Naive thymus-derived CD4-positive, alpha-beta T cell (primary cell): ENCODE measurements at regions not wholly inside any gene's neighbourhood (a gene's known extent, or its start where the extent isn't known, plus 50 kb on each side); places are given as distances from the start of the nearest gene placed in this dataset.
"Not testable (repeated sequence)": the region's sequence is repeated elsewhere in the genome, so short reads cannot be mapped to it uniquely, and the experiment has no call there.

Experiments
- ATAC-seq: fragments of 150-1000 bp; cut with Tn5 transposase; 2 replicates; pipeline ENCODE4 v1.10.0; 2021; ENCODE audit warnings: mild to moderate bottlenecking, moderate library complexity
- CTCF ChIA-PET: fragments of 350-600 bp; sonication (Branson Sonifier 250); formaldehyde crosslinking; loops from one replicate; lab custom pipeline; 2021; ENCODE audit warnings: antibody characterized with exemption; lab: Charles Lee
- POLR2A ChIA-PET: fragments of 350-600 bp; sonication (Branson Sonifier 250); formaldehyde crosslinking; loops from one replicate; lab custom pipeline; 2021; ENCODE audit warnings: antibody characterized with exemption, inconsistent platforms; lab: Charles Lee
- DNase-seq, 9 donors: peaks; one replicate each; pipeline versions ENCODE4 v3.0.0 to v3.0.0-alpha.2; 2020 to 2022; ENCODE audit warnings: mixed read lengths in 1 of 9
- H3K27ac ChIP-seq: one replicate; pipeline ENCODE4 v1.7.0; 2013; ENCODE audit warnings: mild to moderate bottlenecking, low read depth, low read length, moderate library complexity
- H3K27me3 ChIP-seq, 2 donors: one replicate each; pipeline ENCODE4 v1.7.0; 2013; ENCODE audit warnings: low read length in 2 of 2, mild to moderate bottlenecking in 2 of 2, moderate library complexity in 2 of 2; ENCODE audit not compliant: control insufficient read depth in 2 of 2, insufficient read depth in 2 of 2
- H3K36me3 ChIP-seq, 3 experiments: 1 replicate in 2 of 3; 2 replicates in 1 of 3; pipeline ENCODE4 v1.7.0; 2013; ENCODE audit warnings: low read length in 3 of 3, mild to moderate bottlenecking in 3 of 3, moderate library complexity in 1 of 3; ENCODE audit not compliant: insufficient read depth in 3 of 3, control insufficient read depth in 2 of 3
- H3K4me1 ChIP-seq, 2 donors: one replicate each; pipeline ENCODE4 v1.7.0; 2013; ENCODE audit warnings: low read length in 2 of 2, mild to moderate bottlenecking in 2 of 2, moderate library complexity in 1 of 2; ENCODE audit not compliant: control insufficient read depth in 2 of 2, insufficient read depth in 2 of 2
- H3K4me3 ChIP-seq: 2 replicates; pipeline ENCODE4 v1.7.0; 2013; ENCODE audit warnings: mild to moderate bottlenecking, low read length
- H3K9me3 ChIP-seq, 3 experiments: 1 replicate in 2 of 3; 2 replicates in 1 of 3; pipeline ENCODE4 v1.7.0; 2013; ENCODE audit warnings: low read length in 3 of 3; ENCODE audit not compliant: control insufficient read depth in 2 of 3
- H3K27ac Mint-ChIP-seq, 9 donors: one replicate each; pipeline ENCODE4 v1.8.0; 2020 to 2022; ENCODE audit warnings: mixed read lengths in 9 of 9, mild to moderate bottlenecking in 8 of 9, moderate library complexity in 5 of 9, inconsistent platforms in 2 of 9
- H3K27me3 Mint-ChIP-seq, 5 donors: one replicate each; pipeline ENCODE4 v1.8.0; 2021 to 2022; ENCODE audit warnings: mixed read lengths in 5 of 5, mild to moderate bottlenecking in 1 of 5
- H3K36me3 Mint-ChIP-seq, 5 donors: one replicate each; pipeline ENCODE4 v1.8.0; 2020 to 2022; ENCODE audit warnings: mixed read lengths in 5 of 5, mild to moderate bottlenecking in 3 of 5, inconsistent platforms in 1 of 5
- H3K4me1 Mint-ChIP-seq, 7 donors: one replicate each; pipeline ENCODE4 v1.8.0; 2020 to 2022; ENCODE audit warnings: mixed read lengths in 7 of 7, mild to moderate bottlenecking in 3 of 7, inconsistent platforms in 1 of 7
- H3K4me3 Mint-ChIP-seq, 10 donors: one replicate each; pipeline ENCODE4 v1.8.0; 2020 to 2022; ENCODE audit warnings: mild to moderate bottlenecking in 10 of 10, mixed read lengths in 10 of 10, moderate library complexity in 6 of 10, inconsistent platforms in 2 of 10
- H3K9me3 Mint-ChIP-seq, 11 donors: one replicate each; pipeline ENCODE4 v1.8.0; 2020 to 2022; ENCODE audit warnings: mixed read lengths in 11 of 11, mild to moderate bottlenecking in 4 of 11, inconsistent platforms in 1 of 11, moderate library complexity in 1 of 11
- intact Hi-C, 2 donors: fragments of 100-400 bp; cut with micrococcal nuclease; formaldehyde crosslinking; loops; one replicate each; pipeline ENCODE4 v1.15.1; 2023

GRCh38 chr7:149633976-149634945, 136.7 kb upstream of the ZNF746 start:
- POLR2A ChIA-PET: no interaction called here
- Histone ChIP-seq H3K36me3 (no peaks in the 10 kb centered on the region), H3K4me1 (no peaks in the 10 kb centered on the region), H3K9me3 (no peaks in the 10 kb centered on the region), H3K27ac (no peak overlapping the region), H3K4me3 (no peak overlapping the region), H3K27me3 (no peaks in the 10 kb centered on the region)
- Mint-ChIP-seq H3K27me3 (peaks cover 4 to 21% (median 9%) of the 10 kb centered on the region in 5 donors), H3K9me3 (no peaks in the 10 kb centered on the region), H3K36me3 (no peaks in the 10 kb centered on the region), H3K27ac (no peak overlapping the region), H3K4me3 (no peak overlapping the region), H3K4me1 (no peaks in the 10 kb centered on the region)
- ATAC-seq (no peak), DNase-seq (no peak)
- CTCF ChIA-PET: no interaction called here
- intact Hi-C loops: no loop called here

DNA sequence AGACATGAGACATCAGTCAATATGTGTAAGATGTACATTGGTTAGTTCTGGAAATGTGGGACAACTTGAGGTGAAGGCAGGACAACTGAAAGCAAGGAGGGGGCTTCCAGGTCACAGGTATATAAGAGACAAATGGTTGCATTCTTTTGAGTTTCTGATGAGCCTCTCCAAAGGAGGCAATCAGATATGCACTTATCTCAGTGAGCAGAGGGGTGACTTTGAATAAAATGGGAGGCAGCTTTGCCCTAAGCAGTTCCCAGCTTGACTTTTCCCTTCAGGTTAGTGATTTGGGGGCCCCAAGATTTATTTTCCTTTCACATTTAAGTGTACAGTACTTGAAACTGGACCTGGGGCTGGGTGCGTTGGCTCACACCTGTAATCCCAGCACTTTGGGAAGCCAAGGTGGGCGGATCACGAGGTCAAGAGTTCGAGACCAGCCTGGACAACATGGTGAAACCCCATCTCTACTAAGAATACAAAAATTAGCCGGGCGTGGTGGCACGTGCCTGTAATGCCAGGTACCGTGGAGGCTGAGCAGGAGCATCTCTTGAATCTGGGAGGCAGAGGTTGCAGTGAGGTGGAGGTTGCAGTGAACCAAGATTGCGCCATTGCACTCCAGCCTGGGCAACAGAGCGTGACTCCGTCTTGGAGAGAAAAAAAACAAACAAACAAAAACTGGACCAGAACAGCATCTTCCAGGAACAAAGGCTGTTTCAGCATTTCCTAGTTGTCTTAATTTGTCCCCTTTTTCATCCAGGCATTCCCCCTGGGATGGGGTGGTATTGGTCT, 130.9 kb upstream of the ZNF746 start:
- POLR2A ChIA-PET: not testable (repeated sequence)

DNA sequence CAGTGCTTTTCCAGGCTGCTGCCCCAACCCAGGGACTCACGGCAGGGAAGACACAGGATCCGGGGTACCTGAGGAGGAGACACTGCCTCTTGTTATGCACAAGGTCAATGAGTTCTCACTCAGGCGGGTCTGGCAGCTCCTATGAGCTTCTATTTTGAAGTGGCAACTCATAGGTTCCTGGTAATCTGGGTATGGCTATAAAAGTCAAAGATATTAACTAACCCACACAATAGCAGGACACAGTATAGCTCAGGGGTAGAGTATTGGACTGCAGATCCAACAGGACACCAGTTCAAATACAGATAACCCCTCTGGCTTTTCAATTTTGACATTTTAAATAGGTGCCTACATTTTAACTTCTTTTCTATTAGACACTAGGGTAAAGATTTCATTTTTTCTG, 130.3 kb upstream of the ZNF746 start:
- no peak overlapping the region for H3K27ac Mint-ChIP-seq
- no peak for DNase-seq
- Histone ChIP-seq H3K27me3 (no peaks in the 10 kb centered on the region), H3K27ac (no peak overlapping the region), H3K4me3 (no peak overlapping the region), H3K9me3 (no peaks in the 10 kb centered on the region), H3K4me1 (peaks cover 9 to 18% of the 10 kb centered on the region in 2 donors), H3K36me3 (no peaks in the 10 kb centered on the region)
- intact Hi-C loops: loop anchor here (5.0 to 10.0 kb wide), 4 partner anchors 316 to 1887 kb away; partner anchors contain the start of genes RHEB (in 1 of the 2) and ZNF425 (in 1 of the 2)
- ChIA-PET POLR2A (no interaction called here), CTCF (interaction anchor here (1.4 kb wide), 1 partner anchor 43 kb away, joined by 4 read pairs; no protein-coding TSS in a partner anchor)
- H3K4me3 Mint-ChIP-seq: no peak overlapping the region
- no peaks in the 10 kb centered on the region for H3K36me3 Mint-ChIP-seq
- ATAC-seq: no peak
- H3K9me3 Mint-ChIP-seq: no peaks in the 10 kb centered on the region
- peaks cover 7 to 21% (median 18%) of the 10 kb centered on the region in 7 donors for H3K4me1 Mint-ChIP-seq
- H3K27me3 Mint-ChIP-seq: peaks cover 0 to 24% (median 4%) of the 10 kb centered on the region in 5 donors

More for the DNA sequence above, 130.9 kb upstream of the ZNF746 start:
- H3K36me3 Mint-ChIP-seq, DNase-seq, H3K9me3 ChIP-seq, H3K4me3 ChIP-seq, H3K4me3 Mint-ChIP-seq, H3K27ac ChIP-seq, ATAC-seq, H3K9me3 Mint-ChIP-seq, H3K27me3 ChIP-seq, H3K27ac Mint-ChIP-seq, H3K36me3 ChIP-seq: not testable (repeated sequence)
- peaks cover 0 to 27% (median 4%) of the 10 kb centered on the region in 5 donors for H3K27me3 Mint-ChIP-seq
- H3K4me1 Mint-ChIP-seq: peaks cover 4 to 14% (median 12%) of the 10 kb centered on the region in 7 donors
- H3K4me1 ChIP-seq: peaks cover 5 to 12% of the 10 kb centered on the region in 2 donors
- CTCF ChIA-PET: interaction anchor here (1.4 kb wide), 1 partner anchor 44 kb away, joined by 4 read pairs; no protein-coding TSS in a partner anchor
- intact Hi-C loops: loop anchor here (5.0 to 10.0 kb wide), 4 partner anchors 316 to 1886 kb away; partner anchors contain the start of genes RHEB (in 1 of the 2) and ZNF425 (in 1 of the 2)

DNA sequence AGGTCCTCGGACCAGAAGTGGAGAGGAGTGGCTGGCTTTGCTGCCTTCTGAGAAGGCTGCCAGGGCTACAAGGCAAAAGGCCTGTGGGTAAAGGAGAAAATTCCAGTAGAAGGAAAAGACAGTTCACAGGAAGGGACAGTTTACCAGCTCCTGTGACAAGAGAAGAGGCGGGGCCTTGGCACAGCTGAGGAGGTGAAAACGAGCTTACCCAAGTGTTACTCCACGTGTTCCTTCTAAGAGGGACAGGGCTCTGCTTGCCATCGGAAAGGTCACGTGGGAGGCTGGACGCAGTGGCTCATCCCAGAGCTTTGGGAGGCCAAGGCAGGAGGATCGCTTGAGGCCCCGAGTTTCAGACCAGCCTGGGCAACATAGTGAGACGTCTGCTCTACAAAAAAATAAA, 129.4 kb upstream of the ZNF746 start:
- no peak overlapping the region for H3K27ac Mint-ChIP-seq
- H3K9me3 ChIP-seq: no peaks in the 10 kb centered on the region
- intact Hi-C loops: loop anchor here (5.0 to 10.0 kb wide), 4 partner anchors 315 to 1888 kb away; partner anchors contain the start of genes RHEB (in 1 of the 2) and ZNF425 (in 1 of the 2)
- POLR2A ChIA-PET: no interaction called here
- H3K27ac ChIP-seq: no peak overlapping the region
- H3K4me1 ChIP-seq: peaks cover 19 to 27% of the 10 kb centered on the region in 2 donors
- no peaks in the 10 kb centered on the region for H3K36me3 ChIP-seq
- peaks cover 0 to 4% (median 0%) of the 10 kb centered on the region in 5 donors for H3K36me3 Mint-ChIP-seq
- H3K27me3 Mint-ChIP-seq: peaks cover 0 to 24% (median 4%) of the 10 kb centered on the region in 5 donors
- H3K9me3 Mint-ChIP-seq: no peaks in the 10 kb centered on the region
- no peaks in the 10 kb centered on the region for H3K27me3 ChIP-seq
- no peak for DNase-seq
- H3K4me1 Mint-ChIP-seq: peaks cover 15 to 30% (median 28%) of the 10 kb centered on the region in 7 donors
- H3K4me3 ChIP-seq: no peak overlapping the region
- CTCF ChIA-PET: interaction anchor here (0.7 to 1.7 kb wide), 3 partner anchors 14 to 42 kb away, joined by 3 to 4 read pairs (median 3); no protein-coding TSS in a partner anchor
- no peak for ATAC-seq
- no peak overlapping the region for H3K4me3 Mint-ChIP-seq

GRCh38 chr7:149625947-149626392, 128.4 kb upstream of the ZNF746 start:
- H3K9me3 Mint-ChIP-seq: no peaks in the 10 kb centered on the region
- H3K27ac Mint-ChIP-seq: peak overlapping the region in 2 of 9 donors; percentile 50 to 90
- ChIA-PET CTCF (interaction anchor here (0.7 to 1.7 kb wide), 6 partner anchors 12 to 1237 kb away, joined by 3 to 4 read pairs (median 3); no protein-coding TSS in a partner anchor), POLR2A (interaction anchor here (1.1 kb wide), 1 partner anchor 27 kb away, joined by 3 read pairs; no protein-coding TSS in a partner anchor)
- H3K36me3 Mint-ChIP-seq: peaks cover 0 to 9% (median 4%) of the 10 kb centered on the region in 5 donors
- intact Hi-C loops: loop anchor here (1.0 to 10.0 kb wide), 10 partner anchors 129 to 1889 kb away; partner anchors contain the start of genes ZNF425 (in 2 of the 2), CHPF2 (in 1 of the 2), RHEB (in 1 of the 2) and ZNF746 (in 1 of the 2)
- peaks cover 0 to 24% (median 4%) of the 10 kb centered on the region in 5 donors for H3K27me3 Mint-ChIP-seq
- ATAC-seq: no peak
- Histone ChIP-seq H3K27me3 (no peaks in the 10 kb centered on the region), H3K9me3 (no peaks in the 10 kb centered on the region), H3K4me1 (peaks cover 19 to 32% of the 10 kb centered on the region in 2 donors), H3K4me3 (no peak overlapping the region), H3K27ac (no peak overlapping the region), H3K36me3 (peaks cover 0 to 3% (median 1%) of the 10 kb centered on the region in 3 experiments)
- H3K4me3 Mint-ChIP-seq: peak overlapping the region; percentile 17 to 95 (median 92)
- DNase-seq: no peak
- H3K4me1 Mint-ChIP-seq: peaks cover 21 to 38% (median 34%) of the 10 kb centered on the region in 7 donors
